Liver (tissue), 3 donors: ENCODE measurements at regions not wholly inside any gene's neighbourhood (a gene's known extent, or its start where the extent isn't known, plus 50 kb on each side); places are given as distances from the start of the nearest gene placed in this dataset.

Experiments
- EGR1 ChIP-seq, 2 donors: IDR thresholded peaks; 2 replicates each; pipeline ENCODE4 v1.6.1; 2016 to 2018; ENCODE audit warnings: antibody characterized with exemption in 2 of 2, low read depth in 2 of 2
- FOXA2 ChIP-seq: IDR thresholded peaks from 2 replicates; pipeline ENCODE4 v1.6.1; 2016; ENCODE audit warnings: antibody characterized with exemption
- GABPA ChIP-seq, 2 donors: IDR thresholded peaks in 1 of 2; conservative IDR thresholded peaks in 1 of 2; 2 replicates each; pipeline ENCODE4 v1.6.1; 2016; ENCODE audit warnings: antibody characterized with exemption in 2 of 2, mild to moderate bottlenecking in 1 of 2, moderate library complexity in 1 of 2
- HNF4A ChIP-seq, 2 donors: conservative IDR thresholded peaks; 2 replicates each; pipeline ENCODE4 v1.6.1; 2016; ENCODE audit warnings: antibody characterized with exemption in 2 of 2, mild to moderate bottlenecking in 2 of 2
- RAD21 ChIP-seq, 2 donors: IDR thresholded peaks; 2 replicates each; pipeline ENCODE4 v1.6.1; 2016; ENCODE audit warnings: antibody characterized with exemption in 2 of 2, mild to moderate bottlenecking in 2 of 2
- SP1 ChIP-seq: IDR thresholded peaks from 2 replicates; pipeline ENCODE4 v1.6.1; 2018; ENCODE audit warnings: antibody characterized with exemption, mild to moderate bottlenecking
- TAF1 ChIP-seq: conservative IDR thresholded peaks from 2 replicates; pipeline ENCODE4 v1.6.1; 2016; ENCODE audit warnings: antibody characterized with exemption, mild to moderate bottlenecking
- TF ChIP-seq, protein P1 (sequence below): IDR thresholded peaks from 2 replicates; pipeline ENCODE4 v1.6.1; 2016; ENCODE audit warnings: antibody characterized with exemption
- TF ChIP-seq, protein P2 (sequence below): fragments of 150-350 bp; IDR thresholded peaks from 2 replicates; pipeline ENCODE4 v1.5.1; 2017; ENCODE audit warnings: improper control_type of control experiment, low read depth, low read length; ENCODE audit not compliant: missing input control
- TF ChIP-seq, protein P3 (sequence below): IDR thresholded peaks from 2 replicates; pipeline ENCODE4 v1.6.1; 2016; ENCODE audit warnings: antibody characterized with exemption
- TF ChIP-seq, protein P4 (sequence below): IDR thresholded peaks from 2 replicates; pipeline ENCODE4 v1.6.1; 2016; ENCODE audit warnings: antibody characterized with exemption, mild to moderate bottlenecking
- TF ChIP-seq, protein P5 (sequence below): IDR thresholded peaks from 2 replicates; pipeline ENCODE4 v1.6.1; 2016; ENCODE audit warnings: antibody characterized with exemption
- donor health status: healthy.
- donor health status: healthy.

DNA sequence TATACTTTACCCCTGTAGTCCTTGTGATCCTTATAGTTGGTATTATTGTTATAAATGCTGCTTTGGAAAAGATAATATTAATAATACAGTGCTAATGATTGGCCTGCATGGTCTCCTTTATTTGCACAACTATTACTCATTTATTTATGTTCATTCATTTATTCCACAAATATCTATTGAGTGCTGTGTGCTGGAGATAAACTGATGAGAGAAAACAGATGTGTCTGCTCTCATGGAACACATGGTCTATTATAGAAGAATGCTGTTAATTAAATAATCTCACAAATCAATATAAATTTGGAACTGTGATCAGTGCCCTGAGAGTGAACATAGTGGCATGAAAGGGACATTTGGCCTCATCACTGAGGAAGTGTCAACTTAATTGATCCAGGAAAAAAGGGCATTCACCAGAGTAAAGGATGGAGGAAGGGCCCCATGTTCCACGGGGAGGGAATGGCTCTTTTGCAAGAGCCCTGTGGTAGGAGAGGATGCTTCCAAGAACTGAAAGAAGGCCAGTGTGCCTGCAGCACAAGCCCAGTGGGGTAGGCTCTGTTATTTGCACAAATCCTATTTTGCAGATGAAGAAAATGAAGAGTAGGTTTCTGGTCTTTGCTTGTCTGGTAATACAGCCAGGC, 91.5 kb upstream of the STK39 start:
- TF ChIP-seq, protein P1, sequence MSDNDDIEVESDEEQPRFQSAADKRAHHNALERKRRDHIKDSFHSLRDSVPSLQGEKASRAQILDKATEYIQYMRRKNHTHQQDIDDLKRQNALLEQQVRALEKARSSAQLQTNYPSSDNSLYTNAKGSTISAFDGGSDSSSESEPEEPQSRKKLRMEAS: no peak
- TF ChIP-seq, protein P2, sequence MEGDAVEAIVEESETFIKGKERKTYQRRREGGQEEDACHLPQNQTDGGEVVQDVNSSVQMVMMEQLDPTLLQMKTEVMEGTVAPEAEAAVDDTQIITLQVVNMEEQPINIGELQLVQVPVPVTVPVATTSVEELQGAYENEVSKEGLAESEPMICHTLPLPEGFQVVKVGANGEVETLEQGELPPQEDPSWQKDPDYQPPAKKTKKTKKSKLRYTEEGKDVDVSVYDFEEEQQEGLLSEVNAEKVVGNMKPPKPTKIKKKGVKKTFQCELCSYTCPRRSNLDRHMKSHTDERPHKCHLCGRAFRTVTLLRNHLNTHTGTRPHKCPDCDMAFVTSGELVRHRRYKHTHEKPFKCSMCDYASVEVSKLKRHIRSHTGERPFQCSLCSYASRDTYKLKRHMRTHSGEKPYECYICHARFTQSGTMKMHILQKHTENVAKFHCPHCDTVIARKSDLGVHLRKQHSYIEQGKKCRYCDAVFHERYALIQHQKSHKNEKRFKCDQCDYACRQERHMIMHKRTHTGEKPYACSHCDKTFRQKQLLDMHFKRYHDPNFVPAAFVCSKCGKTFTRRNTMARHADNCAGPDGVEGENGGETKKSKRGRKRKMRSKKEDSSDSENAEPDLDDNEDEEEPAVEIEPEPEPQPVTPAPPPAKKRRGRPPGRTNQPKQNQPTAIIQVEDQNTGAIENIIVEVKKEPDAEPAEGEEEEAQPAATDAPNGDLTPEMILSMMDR: no peak
- TF ChIP-seq, protein P3, sequence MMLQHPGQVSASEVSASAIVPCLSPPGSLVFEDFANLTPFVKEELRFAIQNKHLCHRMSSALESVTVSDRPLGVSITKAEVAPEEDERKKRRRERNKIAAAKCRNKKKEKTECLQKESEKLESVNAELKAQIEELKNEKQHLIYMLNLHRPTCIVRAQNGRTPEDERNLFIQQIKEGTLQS: no peak
- TF ChIP-seq TAF1 (no peak), RAD21 (IDR thresholded peaks at IDR 0.05) (no peak), GABPA (IDR thresholded peaks at IDR 0.05 in 1 of 2, conservative IDR thresholded peaks at IDR 0.05 in 1 of 2) (no peak), SP1 (no peak), EGR1 (IDR thresholded peaks at IDR 0.05; ENCODE audit: low read depth in 2 of 2) (no peak), FOXA2 (no peak), HNF4A (conservative IDR thresholded peaks at IDR 0.05) (no peak)
- TF ChIP-seq, protein P4, sequence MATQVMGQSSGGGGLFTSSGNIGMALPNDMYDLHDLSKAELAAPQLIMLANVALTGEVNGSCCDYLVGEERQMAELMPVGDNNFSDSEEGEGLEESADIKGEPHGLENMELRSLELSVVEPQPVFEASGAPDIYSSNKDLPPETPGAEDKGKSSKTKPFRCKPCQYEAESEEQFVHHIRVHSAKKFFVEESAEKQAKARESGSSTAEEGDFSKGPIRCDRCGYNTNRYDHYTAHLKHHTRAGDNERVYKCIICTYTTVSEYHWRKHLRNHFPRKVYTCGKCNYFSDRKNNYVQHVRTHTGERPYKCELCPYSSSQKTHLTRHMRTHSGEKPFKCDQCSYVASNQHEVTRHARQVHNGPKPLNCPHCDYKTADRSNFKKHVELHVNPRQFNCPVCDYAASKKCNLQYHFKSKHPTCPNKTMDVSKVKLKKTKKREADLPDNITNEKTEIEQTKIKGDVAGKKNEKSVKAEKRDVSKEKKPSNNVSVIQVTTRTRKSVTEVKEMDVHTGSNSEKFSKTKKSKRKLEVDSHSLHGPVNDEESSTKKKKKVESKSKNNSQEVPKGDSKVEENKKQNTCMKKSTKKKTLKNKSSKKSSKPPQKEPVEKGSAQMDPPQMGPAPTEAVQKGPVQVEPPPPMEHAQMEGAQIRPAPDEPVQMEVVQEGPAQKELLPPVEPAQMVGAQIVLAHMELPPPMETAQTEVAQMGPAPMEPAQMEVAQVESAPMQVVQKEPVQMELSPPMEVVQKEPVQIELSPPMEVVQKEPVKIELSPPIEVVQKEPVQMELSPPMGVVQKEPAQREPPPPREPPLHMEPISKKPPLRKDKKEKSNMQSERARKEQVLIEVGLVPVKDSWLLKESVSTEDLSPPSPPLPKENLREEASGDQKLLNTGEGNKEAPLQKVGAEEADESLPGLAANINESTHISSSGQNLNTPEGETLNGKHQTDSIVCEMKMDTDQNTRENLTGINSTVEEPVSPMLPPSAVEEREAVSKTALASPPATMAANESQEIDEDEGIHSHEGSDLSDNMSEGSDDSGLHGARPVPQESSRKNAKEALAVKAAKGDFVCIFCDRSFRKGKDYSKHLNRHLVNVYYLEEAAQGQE: no peak
- TF ChIP-seq, protein P5, sequence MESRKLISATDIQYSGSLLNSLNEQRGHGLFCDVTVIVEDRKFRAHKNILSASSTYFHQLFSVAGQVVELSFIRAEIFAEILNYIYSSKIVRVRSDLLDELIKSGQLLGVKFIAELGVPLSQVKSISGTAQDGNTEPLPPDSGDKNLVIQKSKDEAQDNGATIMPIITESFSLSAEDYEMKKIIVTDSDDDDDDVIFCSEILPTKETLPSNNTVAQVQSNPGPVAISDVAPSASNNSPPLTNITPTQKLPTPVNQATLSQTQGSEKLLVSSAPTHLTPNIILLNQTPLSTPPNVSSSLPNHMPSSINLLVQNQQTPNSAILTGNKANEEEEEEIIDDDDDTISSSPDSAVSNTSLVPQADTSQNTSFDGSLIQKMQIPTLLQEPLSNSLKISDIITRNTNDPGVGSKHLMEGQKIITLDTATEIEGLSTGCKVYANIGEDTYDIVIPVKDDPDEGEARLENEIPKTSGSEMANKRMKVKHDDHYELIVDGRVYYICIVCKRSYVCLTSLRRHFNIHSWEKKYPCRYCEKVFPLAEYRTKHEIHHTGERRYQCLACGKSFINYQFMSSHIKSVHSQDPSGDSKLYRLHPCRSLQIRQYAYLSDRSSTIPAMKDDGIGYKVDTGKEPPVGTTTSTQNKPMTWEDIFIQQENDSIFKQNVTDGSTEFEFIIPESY: no peak
